GM19468 (cell line): ENCODE measurements at regions not wholly inside any gene's neighbourhood (a gene's known extent, or its start where the extent isn't known, plus 50 kb on each side); places are given as distances from the start of the nearest gene placed in this dataset.

Experiments used
- ATAC-seq: cut with Tn5 transposase; IDR thresholded peaks from one replicate; pipeline ENCODE4 v1.9.1; 2021; ENCODE audit warnings: mild to moderate bottlenecking, moderate library complexity, moderate number of reproducible peaks; ENCODE audit not compliant: unreplicated experiment; ENCODE audit errors: extremely low read depth

DNA sequence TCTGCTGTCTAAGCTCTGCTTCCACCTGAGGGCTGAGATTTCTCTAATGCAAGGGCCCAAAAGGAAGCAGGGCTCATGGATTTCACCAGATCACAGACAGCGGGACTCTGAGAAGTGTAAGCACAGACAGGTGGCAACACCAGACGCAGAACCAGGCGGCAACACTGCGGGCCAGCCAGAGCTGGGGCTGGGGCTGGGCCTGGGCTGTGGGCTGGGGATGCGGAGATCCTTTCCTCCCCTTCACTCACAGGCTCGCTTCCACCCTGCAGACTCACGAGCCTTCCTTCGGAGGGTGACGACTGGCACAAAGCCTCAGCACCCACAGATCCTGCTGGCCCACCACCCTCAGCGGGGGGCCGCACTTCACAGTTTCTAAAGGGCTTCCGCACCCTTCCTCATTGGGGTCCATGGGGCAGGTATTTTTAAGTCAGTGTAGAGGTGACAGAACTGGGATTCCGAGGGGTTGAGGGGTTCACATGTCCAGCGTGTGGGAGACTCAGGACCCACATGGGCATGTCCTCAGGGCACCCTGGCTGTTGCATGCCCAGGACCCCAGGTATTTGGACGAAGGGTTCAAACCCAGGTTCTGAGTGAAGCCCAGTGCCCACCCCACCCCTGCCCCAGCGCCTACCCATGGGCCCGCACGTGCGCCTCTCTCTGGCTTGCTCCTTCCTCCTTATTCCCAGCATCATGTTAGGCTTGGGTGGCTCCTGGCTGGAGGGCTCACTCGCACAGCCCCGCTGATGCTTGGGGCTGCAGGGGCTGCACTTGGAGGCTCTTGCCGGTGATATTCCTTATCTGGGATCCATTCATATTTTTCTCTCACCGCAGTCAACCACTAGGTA lies 137.3 kb upstream of the GPR12 start:
- ATAC-seq: no peak

DNA sequence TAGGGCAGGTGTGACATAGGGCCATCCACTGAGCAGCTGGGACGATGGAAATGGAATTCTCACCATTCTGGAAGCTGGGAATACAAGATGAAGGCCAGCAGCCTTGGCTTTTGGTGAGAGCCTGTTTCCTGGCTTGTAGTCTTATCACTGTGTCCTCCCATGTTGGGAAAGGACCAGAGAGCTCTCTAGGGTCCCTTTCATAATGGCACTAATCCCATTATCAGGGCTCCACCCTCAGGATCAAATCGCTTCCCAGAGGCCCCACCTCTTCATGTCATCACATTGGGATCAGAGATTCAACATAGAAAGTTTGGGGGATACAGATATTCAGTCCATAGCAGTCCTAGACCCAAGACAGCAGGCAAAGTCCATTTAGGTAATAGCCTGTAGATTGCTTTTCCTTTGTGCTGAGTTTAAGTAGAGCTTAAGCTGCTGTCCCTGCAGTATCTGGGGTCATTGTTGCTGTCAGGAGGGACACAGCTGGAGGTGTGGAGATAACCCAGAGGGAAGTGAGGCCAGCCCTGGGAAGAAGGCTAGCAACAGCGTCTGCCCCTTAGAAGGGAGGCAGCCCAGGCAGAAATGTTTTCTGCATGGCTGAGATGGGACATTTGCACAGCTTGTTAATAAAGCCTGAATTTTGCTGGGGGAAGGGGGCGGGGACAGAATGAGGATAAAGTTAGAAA lies 136.5 kb upstream of the GPR12 start:
- no peak for ATAC-seq

DNA sequence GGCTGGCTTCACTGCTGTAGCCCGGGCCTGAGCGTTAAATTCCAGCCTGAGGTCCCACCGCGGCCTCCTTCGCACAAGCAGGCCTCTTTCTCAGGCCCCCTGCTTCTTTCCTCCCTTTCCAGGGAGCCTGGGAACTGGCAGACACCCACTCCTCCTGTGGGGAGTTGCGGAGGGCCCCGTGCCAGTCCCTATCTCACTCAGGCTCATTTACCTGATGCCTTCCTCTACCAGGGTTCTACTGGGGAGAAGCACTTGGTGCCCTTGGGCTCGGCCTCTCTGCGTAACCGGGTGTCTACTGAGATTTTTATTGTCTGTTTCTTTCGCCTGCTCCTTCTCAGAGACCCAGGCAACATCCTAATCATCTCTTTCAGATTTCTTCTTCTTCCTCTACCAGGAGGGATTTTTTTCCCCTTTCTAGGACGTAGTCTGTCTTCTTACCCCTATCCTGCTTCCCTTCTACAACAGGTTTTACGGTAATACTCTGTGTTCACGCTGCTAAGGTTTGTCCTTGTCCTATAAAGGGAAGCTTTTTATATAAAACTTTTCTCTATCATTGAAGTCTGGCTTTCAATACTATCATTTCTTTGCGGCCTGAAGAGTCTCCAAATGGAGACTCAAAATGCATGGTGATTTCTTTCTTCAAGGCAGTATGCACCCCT lies 135.4 kb upstream of the GPR12 start:
- ATAC-seq: no peak

DNA sequence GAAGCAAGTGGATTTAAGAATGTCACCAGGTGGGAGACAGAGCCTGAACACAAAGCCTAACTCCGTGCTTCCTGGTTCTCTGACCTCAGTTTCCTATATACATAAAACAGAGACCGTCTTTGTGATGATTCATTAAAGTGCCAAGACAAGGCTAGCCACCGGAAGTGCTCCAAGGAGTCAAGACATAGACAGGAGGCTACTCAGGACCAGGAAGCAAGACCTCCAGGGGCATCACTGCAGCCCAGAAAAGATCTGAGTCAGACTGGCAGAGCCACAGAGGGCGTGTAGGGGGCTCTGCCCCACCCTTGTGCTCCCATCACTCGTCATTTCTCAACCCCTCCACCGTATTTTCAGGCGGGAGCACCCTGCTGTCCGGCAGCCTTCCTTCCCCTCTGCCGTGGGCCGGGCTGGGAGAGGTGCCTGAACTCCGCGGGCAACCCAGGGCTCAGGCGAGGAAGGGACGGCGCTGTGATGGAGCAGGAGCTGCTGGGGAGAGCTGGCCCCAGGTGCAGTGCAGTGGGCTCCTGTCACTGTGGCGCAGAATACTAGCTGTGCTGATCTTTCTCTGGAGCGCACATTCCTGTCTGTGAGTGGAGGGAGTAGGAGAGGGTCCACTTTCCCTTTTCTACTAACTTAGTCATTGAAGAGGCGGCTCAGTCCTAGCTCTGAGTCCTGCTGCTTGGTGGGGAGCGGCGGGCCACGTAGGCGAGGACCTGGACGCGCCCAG lies 134.7 kb upstream of the GPR12 start:
- ATAC-seq: no peak

GRCh38 chr13:26888632-26889031 lies 128.0 kb upstream of the GPR12 start:
- no peak for ATAC-seq

DNA sequence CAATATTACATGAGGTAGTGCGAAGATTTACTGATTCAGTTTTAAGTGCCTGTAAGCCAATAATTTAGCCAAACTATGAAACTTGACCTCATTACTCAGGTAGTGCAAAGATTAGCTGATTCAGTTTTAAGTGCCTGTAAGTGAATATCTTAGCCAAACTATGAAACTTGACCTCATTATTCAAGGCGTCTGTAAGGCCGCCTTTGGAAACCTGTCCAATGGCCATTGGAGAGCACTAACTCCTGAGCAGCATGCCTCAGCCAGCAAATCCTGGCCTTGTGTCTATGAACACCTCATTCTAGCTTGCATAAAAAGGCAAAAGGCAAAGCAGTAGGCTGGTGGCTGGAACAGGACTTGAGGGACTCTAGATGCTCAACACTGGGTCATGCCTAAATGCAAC lies 127.0 kb upstream of the GPR12 start:
- no peak for ATAC-seq

DNA sequence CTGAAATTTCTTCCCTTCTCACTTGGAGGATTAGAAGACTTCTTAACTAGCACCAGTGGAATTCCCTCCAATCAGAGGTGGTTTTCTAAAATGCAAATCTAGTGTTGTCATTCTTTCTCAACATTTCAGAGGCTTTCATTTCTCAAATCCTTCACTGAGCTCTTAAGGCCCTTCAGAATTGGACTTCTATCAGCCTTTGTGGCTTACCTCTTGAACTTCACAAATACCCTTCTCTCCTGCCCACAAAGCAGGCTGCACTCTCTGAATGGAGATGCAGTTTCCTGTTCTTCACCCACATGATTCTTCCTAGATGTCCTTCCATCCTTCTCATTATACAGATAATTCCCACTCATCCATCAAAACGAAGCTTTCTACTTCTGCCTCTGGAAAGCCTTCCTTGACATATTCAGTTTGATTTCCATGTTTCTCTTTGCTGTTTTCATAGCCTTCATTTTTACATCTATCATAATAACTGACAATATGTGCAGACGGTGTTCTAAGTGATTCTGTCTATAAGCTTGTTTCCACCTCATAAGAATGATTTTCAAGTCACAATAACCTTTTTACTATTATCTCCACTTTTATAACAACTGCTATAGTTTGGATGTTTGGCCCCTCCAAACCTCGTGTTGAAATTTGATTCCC lies 123.1 kb upstream of the GPR12 start:
- no peak for ATAC-seq

DNA sequence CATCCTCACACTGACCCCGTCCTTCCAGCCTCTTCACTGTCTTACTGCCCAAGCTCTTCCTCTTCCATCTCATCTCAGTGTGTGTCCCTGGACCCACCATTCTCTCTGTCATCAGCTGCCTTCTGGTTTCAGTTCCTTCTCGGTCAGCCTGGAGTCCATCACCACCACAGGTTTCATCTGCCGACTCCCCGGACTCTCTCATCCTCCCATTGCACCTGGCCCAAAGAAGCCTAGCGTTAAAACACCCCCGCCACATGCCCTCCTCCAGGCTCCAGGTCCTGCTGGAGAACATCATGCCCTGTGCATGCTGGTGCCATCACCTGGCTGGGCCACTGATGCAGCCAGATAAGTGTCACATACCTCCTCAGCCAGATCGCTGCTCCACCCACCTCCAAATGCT lies 122.1 kb upstream of the GPR12 start:
- no peak for ATAC-seq

DNA sequence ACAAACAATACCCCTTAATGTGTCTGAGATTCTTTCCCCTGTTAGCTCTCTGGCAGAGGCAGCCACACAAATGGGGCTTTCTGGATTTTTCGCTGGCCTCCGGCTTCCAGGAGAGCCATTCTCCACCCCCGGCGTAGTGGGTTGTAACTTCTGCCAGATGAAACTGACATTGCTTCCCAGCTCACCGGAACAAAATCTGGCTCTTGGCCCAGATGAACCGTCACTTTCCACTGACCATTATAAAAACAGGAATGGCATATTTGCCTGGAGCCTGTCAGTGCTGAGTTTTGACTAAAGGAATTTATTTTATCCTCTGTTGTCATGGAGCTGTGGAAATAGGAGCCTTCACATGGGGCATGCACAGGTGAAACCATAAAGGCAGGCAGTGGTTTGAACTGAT lies 120.6 kb upstream of the GPR12 start:
- no peak for ATAC-seq

DNA sequence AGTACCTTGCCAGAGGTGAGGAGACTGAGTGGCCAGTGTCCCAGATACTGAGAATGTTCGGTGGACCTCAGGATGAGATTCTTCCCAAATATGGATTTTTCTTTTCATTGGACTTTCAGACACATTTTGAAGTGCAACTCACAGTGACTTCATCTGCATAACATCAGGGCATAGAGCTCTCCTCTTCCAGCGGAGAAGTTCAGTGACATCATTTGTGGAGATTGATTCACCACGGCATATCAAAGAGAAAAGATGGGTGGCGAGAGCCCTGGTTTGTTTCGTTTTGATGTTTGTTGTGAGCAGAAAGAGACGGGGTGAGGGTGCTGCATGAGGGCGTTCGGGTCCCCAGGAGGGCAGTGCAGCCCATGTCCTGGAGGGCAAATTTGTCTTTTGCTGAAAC lies 120.1 kb upstream of the GPR12 start:
- ATAC-seq: no peak

- no peak for ATAC-seq
These were observed 117.9 kb upstream of the GPR12 start for GRCh38 chr13:26878438-26878837.

DNA sequence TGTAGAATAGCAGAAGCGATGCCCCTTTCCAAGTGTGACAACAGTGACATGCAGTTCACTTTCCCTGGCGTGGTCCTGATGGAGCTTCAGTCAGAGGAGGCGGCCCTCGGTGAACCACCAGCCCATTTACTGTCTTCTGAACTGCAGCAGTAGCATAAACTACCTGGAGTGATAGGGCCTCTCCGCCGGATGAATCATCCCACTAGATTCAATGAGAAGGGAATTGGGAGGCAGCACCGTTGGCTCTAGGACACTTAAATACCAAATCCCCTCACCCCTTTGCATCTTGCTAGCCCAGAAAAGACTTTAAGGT lies 112.8 kb upstream of the GPR12 start:
- ATAC-seq: no peak

- ATAC-seq: no peak
These were observed 112.2 kb upstream of the GPR12 start for GRCh38 chr13:26872525-26873385.

- no peak for ATAC-seq
These were observed 107.0 kb upstream of the GPR12 start for GRCh38 chr13:26867451-26868091.

DNA sequence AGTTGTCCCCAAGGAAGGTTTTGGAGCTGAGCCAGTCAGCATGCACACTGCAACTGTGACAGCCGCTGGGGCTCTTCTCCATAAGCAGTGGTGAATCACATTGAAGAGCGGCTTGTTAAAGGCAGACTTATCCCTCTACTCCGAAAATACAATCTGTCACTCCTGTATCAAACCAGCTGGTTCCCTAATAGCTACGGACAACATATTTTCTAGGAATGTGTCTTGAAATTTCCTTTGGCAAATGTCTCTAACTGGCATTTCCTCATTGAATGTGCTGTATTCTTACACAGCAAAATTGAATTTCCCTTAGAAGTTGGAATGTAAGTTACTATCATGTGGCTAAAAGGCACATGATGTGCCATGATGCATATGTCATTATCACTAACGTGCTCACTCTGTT lies 104.0 kb upstream of the GPR12 start:
- no peak for ATAC-seq

- no peak for ATAC-seq
These were observed 101.4 kb upstream of the GPR12 start for GRCh38 chr13:26861941-26862340.

DNA sequence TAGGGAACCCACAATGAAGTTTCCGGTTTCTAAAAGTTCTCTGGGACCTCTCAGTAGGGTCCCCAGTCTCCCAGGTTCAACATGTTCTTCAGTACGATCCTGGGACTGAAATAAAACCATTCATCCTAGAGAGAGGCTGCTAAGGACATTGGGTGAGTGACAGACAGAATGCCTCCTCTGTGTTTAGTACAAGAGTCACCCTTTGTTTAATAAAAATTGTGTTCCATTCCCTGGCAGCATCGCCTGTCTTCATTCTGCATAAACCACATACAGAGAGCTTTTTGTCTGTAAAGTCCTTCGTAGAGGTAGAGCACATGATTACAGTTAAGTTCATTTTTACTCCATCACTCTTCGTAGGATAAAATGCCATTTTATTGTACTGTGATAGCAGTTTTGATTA lies 95.3 kb upstream of the GPR12 start:
- no peak for ATAC-seq

- no peak for ATAC-seq
These were observed 94.5 kb upstream of the GPR12 start for GRCh38 chr13:26855071-26855470.

DNA sequence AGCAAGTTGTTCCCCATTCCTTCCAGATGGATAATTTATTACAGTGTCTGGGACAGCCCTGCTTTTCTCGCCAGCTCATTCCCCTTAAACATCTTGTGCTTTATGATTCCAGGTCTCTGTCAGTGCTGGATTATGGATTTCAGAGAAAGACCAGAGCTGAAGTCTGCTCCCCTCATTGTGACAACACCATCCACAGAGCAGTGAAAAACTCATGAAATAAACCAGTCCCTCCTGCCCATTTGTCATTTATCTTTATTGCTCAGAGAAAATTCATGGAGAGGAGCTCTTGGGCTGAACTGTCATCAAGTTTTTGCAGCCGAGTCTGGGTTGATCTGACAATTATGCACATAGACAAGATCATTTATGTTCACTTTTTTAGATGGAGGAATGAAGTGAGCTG lies 92.7 kb upstream of the GPR12 start:
- no peak for ATAC-seq
